Urinary bladder (tissue), 3 donors: ENCODE measurements at regions not wholly inside any gene's neighbourhood (a gene's known extent, or its start where the extent isn't known, plus 50 kb on each side); places are given as distances from the start of the nearest gene placed in this dataset.

Source experiments
- DNase-seq: peaks from one replicate; pipeline ENCODE4 v3.0.0-alpha.2; 2015; ENCODE audit errors: extremely low spot score
- H3K27ac ChIP-seq: one replicate; pipeline ENCODE4 v1.5.1; 2013; ENCODE audit warnings: low read depth, mild to moderate bottlenecking, moderate library complexity
- H3K36me3 ChIP-seq: one replicate; pipeline ENCODE4 v1.6.1; 2013; ENCODE audit warnings: mild to moderate bottlenecking, moderate library complexity; ENCODE audit not compliant: insufficient read depth
- H3K4me1 ChIP-seq: one replicate; pipeline ENCODE4 v1.6.1; 2013; ENCODE audit warnings: mild to moderate bottlenecking, moderate library complexity; ENCODE audit not compliant: insufficient read depth
- H3K4me3 ChIP-seq: one replicate; pipeline ENCODE4 v1.5.1; 2013; ENCODE audit warnings: low read depth, low read length
- WGBS: extraction: QIAGEN DNeasy Blood & Tissue Kit; methylation state at CpG from one replicate; pipeline ENCODE4 v1.1.7; 2013; 5-methylcytosine and 5-hydroxymethylcytosine counted together
- donor health status: healthy with polysubstance abuse.
- donor health status: healthy.

GRCh38 chr5:54738973-54739367, 221.4 kb downstream of the SNX18 start:
- H3K27ac ChIP-seq = no peak overlapping the region
- 93% methylated on average over 4 of the region's 4 CpGs for WGBS

GRCh38 chr5:54738118-54738972, 220.8 kb downstream of the SNX18 start:
- H3K36me3 ChIP-seq = no peaks in the 10 kb centered on the region
- no peaks in the 10 kb centered on the region for H3K4me1 ChIP-seq
- no peak overlapping the region for H3K27ac ChIP-seq
- WGBS = 72% methylated on average over 6 of the region's 6 CpGs
- H3K4me3 ChIP-seq = no peak overlapping the region
- DNase-seq = no peak

More at GRCh38 chr5:54738973-54739367, 221.4 kb downstream of the SNX18 start:
- no peak for DNase-seq
- no peak overlapping the region for H3K4me3 ChIP-seq
- H3K36me3 ChIP-seq = no peaks in the 10 kb centered on the region
- no peaks in the 10 kb centered on the region for H3K4me1 ChIP-seq

DNA sequence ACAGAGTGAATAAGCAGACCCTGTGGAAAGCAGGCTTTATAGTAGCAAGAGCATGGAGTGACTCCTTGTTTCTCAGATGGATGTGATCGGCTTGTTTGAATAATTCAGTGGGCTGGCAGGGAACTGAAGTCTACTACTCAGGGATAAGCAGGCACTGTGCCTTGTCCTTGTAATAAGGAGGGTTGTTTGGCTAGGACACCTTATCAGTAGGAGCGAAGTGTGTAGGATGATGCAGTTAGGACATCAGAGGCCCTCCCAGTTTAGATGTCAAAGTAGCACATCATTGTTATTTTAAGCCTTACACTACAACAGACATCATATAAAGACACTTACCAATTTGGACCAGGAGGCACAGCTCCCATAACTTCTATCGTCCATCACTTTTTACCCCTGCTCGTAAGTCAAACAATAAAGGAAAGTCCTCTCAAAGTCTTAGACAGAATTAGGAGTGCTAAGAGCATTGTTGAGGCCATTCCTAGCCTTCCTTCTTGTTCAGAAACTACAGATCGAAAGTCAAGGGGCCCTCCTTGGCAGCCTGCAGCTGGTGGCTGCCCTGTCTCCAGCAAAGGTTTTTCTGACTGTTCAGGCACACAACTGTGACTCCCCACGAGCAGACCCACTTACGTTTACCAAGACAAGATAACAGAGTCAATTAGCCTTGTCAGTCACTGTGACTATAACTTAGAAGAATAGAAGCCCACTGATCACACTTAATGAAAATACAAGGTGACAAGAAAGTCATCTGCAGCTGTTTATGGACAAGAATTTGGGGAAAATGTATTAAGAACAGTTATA, 218.6 kb downstream of the SNX18 start:
- no peaks in the 10 kb centered on the region for H3K36me3 ChIP-seq
- H3K4me1 ChIP-seq = no peaks in the 10 kb centered on the region
- WGBS = 93% methylated on average over 7 of the region's 7 CpGs
- DNase-seq = no peak
- no peak overlapping the region for H3K4me3 ChIP-seq
- H3K27ac ChIP-seq = no peak overlapping the region

GRCh38 chr5:54733101-54733500, 215.5 kb downstream of the SNX18 start:
- 75% methylated on average over 2 of the region's 2 CpGs for WGBS
- DNase-seq = no peak
- H3K4me3 ChIP-seq = no peak overlapping the region

DNA sequence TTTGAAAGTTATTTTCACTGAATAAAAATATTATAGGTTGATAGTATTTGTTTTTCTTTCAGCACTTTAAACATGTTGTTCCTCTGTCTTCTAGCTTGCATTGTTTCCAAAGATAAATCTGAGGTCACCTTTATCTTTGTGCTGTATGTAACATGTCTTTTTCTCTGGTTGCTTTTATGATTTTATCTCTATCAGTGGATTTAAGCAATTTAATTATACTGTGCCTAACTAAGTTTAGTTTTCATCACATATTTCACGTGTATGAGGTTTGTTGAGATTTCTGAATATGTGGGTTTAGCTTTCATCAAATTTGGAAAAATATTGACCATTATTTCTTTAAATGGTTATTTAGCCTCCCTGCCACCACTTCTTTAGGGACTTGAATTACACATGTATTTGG, 214.5 kb downstream of the SNX18 start:
- H3K4me3 ChIP-seq = no peak overlapping the region
- 83% methylated on average over 1 of the region's 1 CpG for WGBS
- no peak overlapping the region for H3K27ac ChIP-seq
- no peaks in the 10 kb centered on the region for H3K4me1 ChIP-seq
- no peaks in the 10 kb centered on the region for H3K36me3 ChIP-seq
- DNase-seq = no peak

More at GRCh38 chr5:54733101-54733500, 215.5 kb downstream of the SNX18 start:
- H3K27ac ChIP-seq = no peak overlapping the region
- H3K4me1 ChIP-seq = no peaks in the 10 kb centered on the region
- H3K36me3 ChIP-seq = no peaks in the 10 kb centered on the region

GRCh38 chr5:54728588-54728915, 211.0 kb downstream of the SNX18 start:
- H3K4me3 ChIP-seq = no peak overlapping the region
- 94% methylated on average over 1 of the region's 1 CpG for WGBS
- no peaks in the 10 kb centered on the region for H3K4me1 ChIP-seq
- H3K27ac ChIP-seq = no peak overlapping the region
- H3K36me3 ChIP-seq = no peaks in the 10 kb centered on the region
- no peak for DNase-seq

GRCh38 chr5:54727874-54728587, 210.5 kb downstream of the SNX18 start:
- no peak for DNase-seq

GRCh38 chr5:54725391-54726280, 208.1 kb downstream of the SNX18 start:
- no peak for DNase-seq
- WGBS = 98% methylated on average over 2 of the region's 2 CpGs
- Histone ChIP-seq H3K4me1 (no peaks in the 10 kb centered on the region), H3K27ac (no peak overlapping the region), H3K36me3 (no peaks in the 10 kb centered on the region), H3K4me3 (no peak overlapping the region)

More at GRCh38 chr5:54727874-54728587, 210.5 kb downstream of the SNX18 start:
- Histone ChIP-seq H3K4me3 (no peak overlapping the region), H3K4me1 (no peaks in the 10 kb centered on the region), H3K36me3 (no peaks in the 10 kb centered on the region), H3K27ac (peak overlapping the region; percentile 38)
- 73% methylated on average over 2 of the region's 2 CpGs for WGBS

DNA sequence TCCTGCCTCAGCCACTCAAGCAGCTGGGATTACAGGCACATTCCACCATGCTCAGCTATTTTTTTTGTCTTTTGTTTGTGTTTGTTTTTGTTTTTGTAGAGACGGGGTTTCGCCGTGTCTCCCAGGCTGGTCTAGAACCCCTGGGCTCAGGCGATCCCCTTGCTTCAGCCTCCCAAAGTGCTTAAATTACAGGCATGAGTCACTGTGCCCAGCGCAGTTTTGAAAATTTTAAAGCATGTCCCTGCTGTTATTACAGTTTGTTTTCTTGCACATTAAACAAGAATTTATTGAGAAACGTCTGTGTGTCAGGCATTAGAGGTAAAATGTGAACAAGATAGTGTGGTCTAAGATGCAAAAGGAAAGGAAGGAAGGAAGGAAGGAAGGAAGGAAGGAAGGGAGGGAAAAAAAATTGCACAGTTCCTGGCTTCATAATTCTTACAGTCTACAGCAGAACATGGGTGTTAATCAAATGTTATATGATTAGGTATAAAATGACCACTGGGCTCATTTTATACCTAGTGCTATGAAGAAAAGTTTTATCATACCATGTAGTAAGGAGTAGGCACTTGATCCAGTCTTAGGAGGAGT, 205.4 kb downstream of the SNX18 start:
- H3K27ac ChIP-seq = no peak overlapping the region
- no peak for DNase-seq
- H3K36me3 ChIP-seq = no peaks in the 10 kb centered on the region
- 62% methylated on average over 6 of the region's 6 CpGs for WGBS
- no peaks in the 10 kb centered on the region for H3K4me1 ChIP-seq
- H3K4me3 ChIP-seq = no peak overlapping the region

DNA sequence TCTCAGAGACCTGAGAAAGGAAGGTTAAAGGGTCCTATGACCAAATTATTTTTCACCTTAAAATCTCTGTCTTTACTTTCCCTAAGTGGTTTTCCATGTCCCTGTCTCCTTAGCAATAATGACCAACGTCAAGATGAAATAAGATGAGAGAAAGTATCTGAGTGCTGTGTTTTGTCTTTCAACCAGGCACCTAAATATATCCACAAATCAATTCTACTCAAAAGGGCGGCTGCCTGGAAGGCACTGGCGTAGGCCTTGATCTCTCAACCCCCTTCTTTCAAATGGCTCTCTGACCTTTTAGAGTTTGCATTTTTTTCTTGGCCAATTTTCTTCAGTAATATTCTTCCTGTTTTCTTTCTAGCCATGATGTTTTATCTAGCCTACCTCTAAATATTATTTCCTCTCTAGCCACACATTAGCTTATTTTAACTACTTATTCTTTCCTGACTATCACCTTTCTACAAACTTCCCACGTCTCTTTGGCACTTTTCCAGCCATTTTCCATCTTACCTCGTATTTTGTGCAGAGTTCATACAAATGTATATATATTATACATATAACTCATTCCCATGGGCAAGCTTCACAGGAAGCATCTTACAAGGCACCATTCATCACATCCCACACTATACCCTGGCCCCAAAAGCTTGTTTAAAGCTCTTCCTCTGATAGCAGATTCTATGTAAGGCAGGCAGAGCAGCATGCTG, 204.5 kb downstream of the SNX18 start:
- Histone ChIP-seq H3K4me3 (no peak overlapping the region), H3K4me1 (no peaks in the 10 kb centered on the region), H3K36me3 (no peaks in the 10 kb centered on the region), H3K27ac (no peak overlapping the region)
- no peak for DNase-seq
- 77% methylated on average over 5 of the region's 5 CpGs for WGBS

DNA sequence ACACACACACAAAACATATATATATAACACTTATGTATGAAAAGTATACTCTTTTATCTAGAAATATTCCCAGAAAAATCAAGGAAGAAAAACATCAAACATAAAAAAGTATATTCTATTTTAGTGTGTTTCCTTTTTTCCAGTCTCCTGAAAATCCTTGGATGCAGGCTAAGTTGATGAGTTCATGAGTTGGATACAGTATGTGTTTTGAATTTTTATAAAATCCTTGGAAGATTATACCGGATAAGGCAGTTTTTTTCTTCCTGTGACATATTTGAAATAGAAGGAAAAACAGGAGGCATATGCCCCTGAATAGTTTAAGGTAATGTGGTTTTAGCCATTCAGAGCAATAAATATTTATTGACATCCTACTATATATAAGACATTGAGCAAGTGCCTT, 203.6 kb downstream of the SNX18 start:
- DNase-seq = no peak
- 53% methylated on average over 1 of the region's 1 CpG for WGBS
- Histone ChIP-seq H3K4me1 (no peaks in the 10 kb centered on the region), H3K27ac (no peak overlapping the region), H3K36me3 (no peaks in the 10 kb centered on the region), H3K4me3 (no peak overlapping the region)

DNA sequence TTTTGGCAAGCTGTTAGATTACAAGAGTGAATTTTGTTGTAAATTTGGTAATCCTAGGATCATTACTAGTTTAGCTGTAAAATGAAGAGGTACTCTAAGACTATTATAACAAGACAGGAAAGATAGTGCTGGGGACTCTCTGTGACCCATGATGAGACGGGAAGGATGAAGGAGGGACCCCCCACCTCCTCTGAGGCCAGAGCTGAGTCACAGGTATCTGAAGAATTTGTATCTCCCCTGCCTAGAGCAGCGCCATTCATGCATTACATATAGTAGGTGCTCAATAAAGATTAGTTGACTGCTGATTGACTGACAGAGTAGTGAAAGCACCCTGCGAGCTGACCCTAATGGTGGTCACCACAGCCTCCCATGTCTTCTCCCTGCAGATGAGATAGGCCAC, 202.8 kb downstream of the SNX18 start:
- no peak overlapping the region for H3K27ac ChIP-seq
- no peak for DNase-seq
- H3K4me1 ChIP-seq = no peaks in the 10 kb centered on the region
- H3K4me3 ChIP-seq = no peak overlapping the region
- H3K36me3 ChIP-seq = no peaks in the 10 kb centered on the region
- 92% methylated on average over 3 of the region's 3 CpGs for WGBS
